A673 (cell line): ENCODE measurements at regions not wholly inside any gene's neighbourhood (a gene's known extent, or its start where the extent isn't known, plus 50 kb on each side); places are given as distances from the start of the nearest gene placed in this dataset.

Experiments used
- BruUV-seq: library from RNA; stranded (reverse); fragments of 400-500 nt; replicated peaks from 2 replicates; lab custom pipeline; 2021; lab: Mats Ljungman, UMichigan
- CTCF ChIA-PET: fragments of 300-600 bp; sonication (Branson Sonifier 250); formaldehyde crosslinking; loops from one replicate; lab custom pipeline; 2022; ENCODE audit warnings: antibody characterized with exemption; lab: Charles Lee
- POLR2A ChIA-PET: fragments of 300-600 bp; sonication (Branson Sonifier 250); formaldehyde crosslinking; loops from one replicate; lab custom pipeline; 2022; ENCODE audit warnings: antibody characterized with exemption; ENCODE audit not compliant: low non-redundant PET; lab: Charles Lee
- DNase-seq: peaks from one replicate; pipeline ENCODE4 v3.0.0-alpha.2; 2015; ENCODE audit warnings: low spot score
- H3K27ac ChIP-seq: fragments of 200-600 bp; sonication (generic); 2 replicates; pipeline ENCODE4 v1.5.1; 2016; ENCODE audit warnings: mixed run types, low read depth, mild to moderate bottlenecking, mixed read lengths, antibody characterized with exemption, low read length; ENCODE audit not compliant: poor library complexity, severe bottlenecking
- H3K27me3 ChIP-seq: fragments of 200-600 bp; sonication (generic); replicated peaks from 2 replicates; pipeline ENCODE4 v1.6.1; 2017; ENCODE audit warnings: mixed run types, low read depth, mild to moderate bottlenecking, mixed read lengths, antibody characterized with exemption, low read length; ENCODE audit not compliant: insufficient read depth, poor library complexity
- H3K36me3 ChIP-seq: fragments of 200-600 bp; sonication (generic); 2 replicates; pipeline ENCODE4 v1.6.1; 2016; ENCODE audit warnings: mixed run types, mild to moderate bottlenecking, mixed read lengths, antibody characterized with exemption, low read length; ENCODE audit not compliant: insufficient read depth, poor library complexity, severe bottlenecking
- H3K4me1 ChIP-seq: fragments of 200-600 bp; sonication (generic); 2 replicates; pipeline ENCODE4 v1.6.1; 2017; ENCODE audit warnings: mixed run types, mild to moderate bottlenecking, mixed read lengths, antibody characterized with exemption, low read length; ENCODE audit not compliant: insufficient read depth, poor library complexity, severe bottlenecking
- H3K4me3 ChIP-seq: fragments of 200-600 bp; sonication (generic); 2 replicates; pipeline ENCODE4 v1.5.1; 2016; ENCODE audit warnings: low read depth, mixed run types, mild to moderate bottlenecking, mixed read lengths, low read length; ENCODE audit not compliant: poor library complexity, severe bottlenecking
- H3K9me3 ChIP-seq: fragments of 200-600 bp; sonication (generic); 2 replicates; pipeline ENCODE4 v1.6.1; 2016; ENCODE audit warnings: mixed run types, low read depth, mild to moderate bottlenecking, mixed read lengths, antibody characterized with exemption, low read length; ENCODE audit not compliant: poor library complexity, severe bottlenecking
- EZH2 ChIP-seq: fragments of 200-600 bp; sonication (generic); IDR thresholded peaks from 2 replicates; pipeline ENCODE4 v1.6.1; 2017; ENCODE audit warnings: borderline replicate concordance, low read depth, mild to moderate bottlenecking, mixed read lengths, antibody characterized with exemption, low read length; ENCODE audit not compliant: poor library complexity, severe bottlenecking
- intact Hi-C: fragments of 100-400 bp; cut with micrococcal nuclease; formaldehyde crosslinking; loops from one replicate; pipeline ENCODE4 v1.10.0; 2022; ENCODE audit not compliant: unreplicated experiment
- TF ChIP-seq, protein P1 (sequence below): fragments of 300-800, 200-600 bp; sonication (generic); conservative IDR thresholded peaks from 2 replicates; pipeline ENCODE4 v1.5.1; 2017; ENCODE audit warnings: low read depth, mild to moderate bottlenecking, antibody characterized with exemption, low read length, moderate library complexity, mixed read lengths

DNA sequence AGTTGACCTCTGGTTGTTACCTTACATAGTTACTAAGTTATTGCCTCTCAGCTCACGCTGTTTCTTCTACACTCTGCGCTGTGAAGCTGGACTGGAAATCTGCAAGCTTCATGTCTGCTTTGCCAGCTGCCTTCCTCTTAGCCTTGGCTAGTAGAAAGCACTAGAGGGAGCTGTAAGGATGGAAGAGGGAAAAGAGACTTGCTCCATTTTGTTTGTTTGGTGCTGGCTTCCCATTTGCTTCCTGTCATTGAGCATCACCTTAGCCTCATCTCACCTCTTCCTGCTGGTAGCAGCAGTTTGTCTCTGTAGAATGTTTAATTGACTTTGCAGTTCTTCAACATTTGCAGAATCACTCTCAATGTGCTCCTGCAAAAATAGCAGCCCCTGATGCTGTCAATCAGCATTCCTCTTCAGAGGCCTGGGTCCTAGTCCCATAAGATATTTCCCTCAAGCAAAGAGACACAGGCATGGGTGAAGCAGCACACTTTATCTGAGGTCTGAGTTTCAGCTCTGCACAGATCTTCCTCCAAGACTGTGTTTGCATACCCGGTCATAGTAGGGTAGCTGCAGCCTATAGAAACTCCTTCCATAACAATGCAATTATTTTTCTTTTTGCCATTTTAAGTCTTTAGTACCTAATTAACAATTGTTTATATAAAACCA lies 302.2 kb upstream of the EPHA7 start:
- Histone ChIP-seq H3K27ac (no peak overlapping the region), H3K4me1 (no peaks in the 10 kb centered on the region), H3K27me3 (no peaks in the 10 kb centered on the region), H3K9me3 (no peaks in the 10 kb centered on the region), H3K36me3 (no peaks in the 10 kb centered on the region), H3K4me3 (no peak overlapping the region)
- peak; percentile 52 for DNase-seq
- ChIA-PET CTCF (no interaction called here), POLR2A (no interaction called here)
- BruUV-seq, result no TSS peak
- TF ChIP-seq, protein P1, sequence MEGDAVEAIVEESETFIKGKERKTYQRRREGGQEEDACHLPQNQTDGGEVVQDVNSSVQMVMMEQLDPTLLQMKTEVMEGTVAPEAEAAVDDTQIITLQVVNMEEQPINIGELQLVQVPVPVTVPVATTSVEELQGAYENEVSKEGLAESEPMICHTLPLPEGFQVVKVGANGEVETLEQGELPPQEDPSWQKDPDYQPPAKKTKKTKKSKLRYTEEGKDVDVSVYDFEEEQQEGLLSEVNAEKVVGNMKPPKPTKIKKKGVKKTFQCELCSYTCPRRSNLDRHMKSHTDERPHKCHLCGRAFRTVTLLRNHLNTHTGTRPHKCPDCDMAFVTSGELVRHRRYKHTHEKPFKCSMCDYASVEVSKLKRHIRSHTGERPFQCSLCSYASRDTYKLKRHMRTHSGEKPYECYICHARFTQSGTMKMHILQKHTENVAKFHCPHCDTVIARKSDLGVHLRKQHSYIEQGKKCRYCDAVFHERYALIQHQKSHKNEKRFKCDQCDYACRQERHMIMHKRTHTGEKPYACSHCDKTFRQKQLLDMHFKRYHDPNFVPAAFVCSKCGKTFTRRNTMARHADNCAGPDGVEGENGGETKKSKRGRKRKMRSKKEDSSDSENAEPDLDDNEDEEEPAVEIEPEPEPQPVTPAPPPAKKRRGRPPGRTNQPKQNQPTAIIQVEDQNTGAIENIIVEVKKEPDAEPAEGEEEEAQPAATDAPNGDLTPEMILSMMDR, result peak; percentile 62
- TF ChIP-seq EZH2, result no peak
- intact Hi-C loops, result loop anchor here (5.0 to 10.0 kb wide), 2 partner anchors 351 to 533 kb away; no protein-coding TSS in a partner anchor

- BruUV-seq, result no TSS peak
- H3K27me3 ChIP-seq, result no peaks in the 10 kb centered on the region
- H3K27ac ChIP-seq, result no peak overlapping the region
- no peak overlapping the region for H3K4me3 ChIP-seq
- H3K4me1 ChIP-seq, result no peaks in the 10 kb centered on the region
- no peaks in the 10 kb centered on the region for H3K36me3 ChIP-seq
- POLR2A ChIA-PET, result no interaction called here
- intact Hi-C loops, result no loop called here
- TF ChIP-seq, protein P1, result no peak
- no peak for TF ChIP-seq EZH2
- DNase-seq, result no peak
- CTCF ChIA-PET, result no interaction called here
- peaks cover 9% of the 10 kb centered on the region for H3K9me3 ChIP-seq
These were observed 294.6 kb upstream of the EPHA7 start for GRCh38 chr6:93713974-93714373.

DNA sequence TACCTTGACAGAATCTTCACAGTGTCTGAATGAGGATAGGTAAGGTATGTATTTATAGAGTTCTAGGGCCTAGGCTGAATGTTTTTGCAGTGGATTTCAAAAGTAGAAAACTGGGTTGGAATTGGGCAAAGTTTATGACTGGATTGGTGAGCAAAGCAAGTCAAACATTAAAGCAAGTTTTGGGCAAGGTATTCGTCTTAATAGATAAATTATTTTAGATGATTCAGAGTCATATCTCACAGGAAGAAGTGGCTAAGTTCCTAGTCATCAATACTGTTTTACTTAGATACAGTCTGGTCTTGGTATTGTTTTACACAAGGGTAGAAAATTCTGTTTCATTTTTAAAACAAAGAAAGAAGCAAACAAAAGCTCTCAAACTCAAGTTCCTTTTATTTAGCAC lies 284.1 kb upstream of the EPHA7 start:
- TF ChIP-seq, protein P1, result no peak
- no peak for TF ChIP-seq EZH2
- ChIA-PET POLR2A (no interaction called here), CTCF (no interaction called here)
- no peaks in the 10 kb centered on the region for H3K36me3 ChIP-seq
- DNase-seq, result no peak
- H3K4me1 ChIP-seq, result no peaks in the 10 kb centered on the region
- no peaks in the 10 kb centered on the region for H3K27me3 ChIP-seq
- H3K4me3 ChIP-seq, result no peak overlapping the region
- no peak overlapping the region for H3K27ac ChIP-seq
- no TSS peak for BruUV-seq
- H3K9me3 ChIP-seq, result no peaks in the 10 kb centered on the region
- intact Hi-C loops, result no loop called here
